T-cell (primary cell): ENCODE measurements at regions not wholly inside any gene's neighbourhood (a gene's known extent, or its start where the extent isn't known, plus 50 kb on each side); places are given as distances from the start of the nearest gene placed in this dataset.

Source experiments
- ATAC-seq, 4 experiments: fragments of 200-7000 bp in 3 of 4; fragments of 150-1000 bp in 1 of 4; cut with Tn5 transposase; replicated peaks in 1 of 4; 1 replicate in 3 of 4; 2 replicates in 1 of 4; pipeline ENCODE4 v1.10.0; 2021; ENCODE audit warnings: moderate library complexity in 3 of 4, mild to moderate bottlenecking in 2 of 4, moderate number of reproducible peaks in 1 of 4
- CTCF ChIA-PET, 2 donors: fragments of 300-600 bp; sonication (Branson Sonifier 250); formaldehyde crosslinking; loops; one replicate each; lab custom pipeline; 2022; ENCODE audit warnings: antibody characterized with exemption in 2 of 2; lab: Charles Lee
- POLR2A ChIA-PET, 2 donors: fragments of 300-600 bp; sonication (Branson Sonifier 250); formaldehyde crosslinking; loops; one replicate each; lab custom pipeline; 2022; ENCODE audit warnings: antibody characterized with exemption in 2 of 2; lab: Charles Lee
- DNase-seq, 35 experiments: peaks; one replicate each; pipeline versions ENCODE4 v3.0.0 to v3.0.0-alpha.2; 2013 to 2023
- H3K27ac ChIP-seq: one replicate; pipeline ENCODE4 v1.5.1; 2013; ENCODE audit warnings: low read length
- H3K27me3 ChIP-seq, 2 experiments: replicated peaks in 1 of 2; 1 replicate in 1 of 2; 2 replicates in 1 of 2; pipeline versions ENCODE4 v1.6.1 to v1.7.0; 2013; ENCODE audit warnings: low read length in 1 of 2, mixed read lengths in 1 of 2; ENCODE audit not compliant: control insufficient read depth in 2 of 2, insufficient read depth in 2 of 2; ENCODE audit errors: extremely low read depth in 1 of 2
- H3K36me3 ChIP-seq, 2 donors: 1 replicate in 1 of 2; 2 replicates in 1 of 2; pipeline versions ENCODE4 v1.6.1 to v1.7.0; 2013; ENCODE audit warnings: low read length in 1 of 2; ENCODE audit not compliant: control insufficient read depth in 2 of 2, insufficient read depth in 1 of 2; ENCODE audit errors: extremely low read depth in 1 of 2
- H3K4me1 ChIP-seq, 2 experiments: 1 replicate in 1 of 2; 2 replicates in 1 of 2; pipeline versions ENCODE4 v1.6.1 to v1.7.0; 2013; ENCODE audit warnings: low read length in 2 of 2, mixed read lengths in 1 of 2; ENCODE audit not compliant: insufficient read depth in 2 of 2, control insufficient read depth in 1 of 2; ENCODE audit errors: extremely low read depth in 1 of 2
- H3K4me3 ChIP-seq, 2 donors: 1 replicate in 1 of 2; 2 replicates in 1 of 2; pipeline versions ENCODE4 v1.5.1 to v1.7.0; 2013; ENCODE audit warnings: mild to moderate bottlenecking in 2 of 2, low read length in 1 of 2, moderate library complexity in 1 of 2; ENCODE audit not compliant: control insufficient read depth in 1 of 2; ENCODE audit errors: extremely low read depth in 1 of 2
- H3K9me3 ChIP-seq: 2 replicates; pipeline ENCODE4 v1.7.0; 2013
- H3K27ac Mint-ChIP-seq, 2 donors: one replicate each; pipeline ENCODE4 v1.8.0; 2020 to 2021; ENCODE audit warnings: mild to moderate bottlenecking in 2 of 2, mixed read lengths in 2 of 2
- H3K27me3 Mint-ChIP-seq, 2 donors: one replicate each; pipeline ENCODE4 v1.8.0; 2021 to 2022; ENCODE audit warnings: mixed read lengths in 2 of 2
- H3K36me3 Mint-ChIP-seq: one replicate; pipeline ENCODE4 v1.8.0; 2021; ENCODE audit warnings: mixed read lengths
- H3K4me1 Mint-ChIP-seq, 3 donors: one replicate each; pipeline ENCODE4 v1.8.0; 2020 to 2022; ENCODE audit warnings: mixed read lengths in 3 of 3, mild to moderate bottlenecking in 1 of 3
- H3K4me3 Mint-ChIP-seq, 3 donors: one replicate each; pipeline ENCODE4 v1.8.0; 2020 to 2022; ENCODE audit warnings: mild to moderate bottlenecking in 3 of 3, mixed read lengths in 3 of 3, moderate library complexity in 3 of 3
- H3K9me3 Mint-ChIP-seq, 3 donors: one replicate each; pipeline ENCODE4 v1.8.0; 2020 to 2022; ENCODE audit warnings: mixed read lengths in 3 of 3
- WGBS: methylation state at CpG from one replicate; pipeline ENCODE4 v1.1.5; 2013; ENCODE audit warnings: missing lambda C conversion rate; ENCODE audit not compliant: insufficient coverage; 5-methylcytosine and 5-hydroxymethylcytosine counted together

GRCh38 chrX:106436691-106437090 lies 175.1 kb upstream of the RADX start:
- no peaks in the 10 kb centered on the region for H3K27me3 ChIP-seq
- no peak overlapping the region for H3K27ac ChIP-seq
- WGBS = no CpG with 5 or more reads among the region's 4 CpGs
- H3K36me3 ChIP-seq = no peaks in the 10 kb centered on the region
- H3K4me3 Mint-ChIP-seq = no peak overlapping the region
- no peak overlapping the region for H3K27ac Mint-ChIP-seq
- ATAC-seq = no peak
- H3K9me3 ChIP-seq = no peaks in the 10 kb centered on the region
- no peak overlapping the region for H3K4me3 ChIP-seq
- H3K27me3 Mint-ChIP-seq = peaks cover 4 to 39% of the 10 kb centered on the region in 2 donors
- no peaks in the 10 kb centered on the region for H3K4me1 ChIP-seq
- H3K4me1 Mint-ChIP-seq = no peaks in the 10 kb centered on the region
- POLR2A ChIA-PET = no interaction called here
- CTCF ChIA-PET = no interaction called here
- H3K9me3 Mint-ChIP-seq = no peaks in the 10 kb centered on the region
- DNase-seq = no peak
- no peaks in the 10 kb centered on the region for H3K36me3 Mint-ChIP-seq

- no peaks in the 10 kb centered on the region for H3K27me3 ChIP-seq
- ATAC-seq (no peak), DNase-seq (no peak)
- CTCF ChIA-PET = interaction anchor here in 1 of 2 donors (0.7 kb wide), 1 partner anchor 287 kb away, joined by 6 read pairs; no protein-coding TSS in a partner anchor
- no peaks in the 10 kb centered on the region for H3K4me1 Mint-ChIP-seq
- no peaks in the 10 kb centered on the region for H3K4me1 ChIP-seq
- no peak overlapping the region for H3K4me3 ChIP-seq
- H3K4me3 Mint-ChIP-seq = no peak overlapping the region
- H3K9me3 ChIP-seq = no peaks in the 10 kb centered on the region
- 60% methylated on average over 1 of the region's 3 CpGs for WGBS
- H3K9me3 Mint-ChIP-seq = no peaks in the 10 kb centered on the region
- POLR2A ChIA-PET = no interaction called here
- no peak overlapping the region for H3K27ac ChIP-seq
- no peaks in the 10 kb centered on the region for H3K36me3 Mint-ChIP-seq
- peaks cover 4 to 37% of the 10 kb centered on the region in 2 donors for H3K27me3 Mint-ChIP-seq
- no peaks in the 10 kb centered on the region for H3K36me3 ChIP-seq
- H3K27ac Mint-ChIP-seq = no peak overlapping the region
Measured at GRCh38 chrX:106437407-106437806, 174.4 kb upstream of the RADX start.

- Mint-ChIP-seq H3K4me1 (peaks cover 0 to 4% (median 2%) of the 10 kb centered on the region in 3 donors), H3K27ac (no peak overlapping the region), H3K4me3 (no peak overlapping the region), H3K27me3 (peaks cover 0 to 20% of the 10 kb centered on the region in 2 donors), H3K36me3 (no peaks in the 10 kb centered on the region), H3K9me3 (no peaks in the 10 kb centered on the region)
- CTCF ChIA-PET = no interaction called here
- no peak for DNase-seq
- no peaks in the 10 kb centered on the region for H3K4me1 ChIP-seq
- no peak for ATAC-seq
- no CpG with 5 or more reads among the region's 2 CpGs for WGBS
- H3K27me3 ChIP-seq = no peaks in the 10 kb centered on the region
- H3K4me3 ChIP-seq = no peak overlapping the region
- no peak overlapping the region for H3K27ac ChIP-seq
- no peaks in the 10 kb centered on the region for H3K36me3 ChIP-seq
- POLR2A ChIA-PET = no interaction called here
- H3K9me3 ChIP-seq = no peaks in the 10 kb centered on the region
Measured at GRCh38 chrX:106450405-106450804, 161.4 kb upstream of the RADX start.

- ATAC-seq (no peak), DNase-seq (no peak)
- Mint-ChIP-seq H3K36me3 (no peaks in the 10 kb centered on the region), H3K4me1 (peaks cover 0 to 4% (median 2%) of the 10 kb centered on the region in 3 donors), H3K27me3 (peaks cover 0 to 11% of the 10 kb centered on the region in 2 donors), H3K27ac (no peak overlapping the region), H3K9me3 (no peaks in the 10 kb centered on the region), H3K4me3 (no peak overlapping the region)
- Histone ChIP-seq H3K4me1 (no peaks in the 10 kb centered on the region), H3K27ac (no peak overlapping the region), H3K36me3 (no peaks in the 10 kb centered on the region), H3K27me3 (no peaks in the 10 kb centered on the region), H3K4me3 (no peak overlapping the region), H3K9me3 (no peaks in the 10 kb centered on the region)
- CTCF ChIA-PET = no interaction called here
- POLR2A ChIA-PET = no interaction called here
- no CpG with 5 or more reads among the region's 2 CpGs for WGBS
Measured at GRCh38 chrX:106451933-106452332, 159.8 kb upstream of the RADX start.

DNA sequence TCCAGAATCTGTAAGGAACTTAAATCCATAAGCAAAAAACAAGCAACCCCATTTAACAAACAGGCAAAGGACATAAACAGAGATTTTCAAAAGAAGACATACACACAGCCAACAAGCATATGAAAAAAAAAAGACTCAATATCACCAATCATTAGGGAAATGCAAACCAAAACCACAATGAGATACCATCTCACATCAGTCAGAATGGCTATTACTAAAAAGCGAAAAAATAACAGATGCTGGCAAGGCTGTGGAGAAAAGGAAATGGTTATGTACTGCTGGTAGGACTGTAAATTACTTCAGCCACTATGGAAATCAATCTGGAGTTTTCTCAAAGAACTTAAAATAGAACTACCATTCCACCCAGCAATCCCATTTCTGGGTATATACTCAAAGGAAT lies 156.8 kb upstream of the RADX start:
- Histone ChIP-seq H3K4me3 (no peak overlapping the region), H3K36me3 (no peaks in the 10 kb centered on the region), H3K9me3 (no peaks in the 10 kb centered on the region), H3K4me1 (no peaks in the 10 kb centered on the region), H3K27ac (no peak overlapping the region), H3K27me3 (no peaks in the 10 kb centered on the region)
- WGBS = no CpG with 5 or more reads among the region's 1 CpG
- ChIA-PET POLR2A (no interaction called here), CTCF (no interaction called here)
- H3K27ac Mint-ChIP-seq = no peak overlapping the region
- H3K36me3 Mint-ChIP-seq = no peaks in the 10 kb centered on the region
- no peaks in the 10 kb centered on the region for H3K9me3 Mint-ChIP-seq
- ATAC-seq (no peak), DNase-seq (no peak)
- peaks cover 0 to 18% of the 10 kb centered on the region in 2 donors for H3K27me3 Mint-ChIP-seq
- H3K4me1 Mint-ChIP-seq = peaks cover 0 to 4% (median 2%) of the 10 kb centered on the region in 3 donors
- no peak overlapping the region for H3K4me3 Mint-ChIP-seq

DNA sequence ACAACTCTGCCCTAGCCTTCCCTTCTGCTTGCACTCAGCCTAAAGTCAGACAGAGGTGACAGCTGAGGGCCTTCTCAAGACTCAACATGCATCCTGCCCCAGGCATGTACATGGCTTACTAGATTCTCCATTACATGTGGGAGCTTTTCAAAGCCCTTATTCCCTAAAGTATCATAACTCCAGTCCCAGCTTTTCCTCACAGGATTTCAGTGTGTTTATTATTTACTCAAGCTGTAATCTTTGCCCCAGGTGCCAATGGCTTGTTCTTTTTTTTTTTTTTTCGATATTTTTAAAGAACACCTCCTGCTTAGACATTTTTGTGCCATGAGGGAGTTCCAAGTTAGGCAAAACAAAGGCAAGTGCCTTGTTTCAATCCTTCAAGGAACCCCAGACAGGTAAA lies 154.0 kb upstream of the RADX start:
- Histone ChIP-seq H3K27ac (no peak overlapping the region), H3K9me3 (no peaks in the 10 kb centered on the region), H3K36me3 (no peaks in the 10 kb centered on the region), H3K27me3 (no peaks in the 10 kb centered on the region), H3K4me3 (no peak overlapping the region), H3K4me1 (no peaks in the 10 kb centered on the region)
- DNase-seq (no peak), ATAC-seq (no peak)
- Mint-ChIP-seq H3K4me1 (peaks cover 0 to 4% (median 2%) of the 10 kb centered on the region in 3 donors), H3K9me3 (no peaks in the 10 kb centered on the region), H3K27ac (no peak overlapping the region), H3K4me3 (no peak overlapping the region), H3K27me3 (peaks cover 0 to 14% of the 10 kb centered on the region in 2 donors), H3K36me3 (no peaks in the 10 kb centered on the region)
- WGBS = no CpG with 5 or more reads among the region's 1 CpG
- POLR2A ChIA-PET = no interaction called here
- CTCF ChIA-PET = no interaction called here

DNA sequence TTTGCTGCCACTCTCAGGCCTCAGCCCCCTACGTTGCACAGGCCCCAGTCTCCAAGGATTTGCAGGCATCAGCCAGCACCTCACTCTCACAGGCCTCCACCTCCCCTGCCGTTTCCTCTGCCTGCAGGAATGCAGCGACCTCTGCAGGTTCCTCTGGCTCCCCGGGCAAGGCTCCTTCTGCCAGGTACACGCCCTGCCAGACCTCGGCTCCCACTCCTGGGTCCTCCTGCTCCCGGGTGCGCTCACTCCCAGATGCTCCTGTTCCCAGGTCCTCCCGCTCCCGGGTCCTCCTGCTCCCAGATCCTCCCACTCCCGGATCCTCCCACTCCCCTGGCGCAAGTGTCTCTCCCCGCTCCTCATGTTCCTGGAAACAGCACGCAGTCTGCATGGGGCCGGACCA lies 144.4 kb upstream of the RADX start:
- WGBS = 0% methylated on average over 1 of the region's 15 CpGs
- Mint-ChIP-seq H3K27ac (no peak overlapping the region), H3K27me3 (peaks cover 7 to 19% of the 10 kb centered on the region in 2 donors), H3K36me3 (no peaks in the 10 kb centered on the region), H3K4me1 (no peaks in the 10 kb centered on the region), H3K4me3 (no peak overlapping the region), H3K9me3 (no peaks in the 10 kb centered on the region)
- DNase-seq (no peak), ATAC-seq (no peak)
- Histone ChIP-seq H3K9me3 (no peaks in the 10 kb centered on the region), H3K36me3 (no peaks in the 10 kb centered on the region), H3K4me1 (no peaks in the 10 kb centered on the region), H3K4me3 (no peak overlapping the region), H3K27ac (no peak overlapping the region), H3K27me3 (peaks cover 0 to 5% of the 10 kb centered on the region in 2 experiments)
- ChIA-PET POLR2A (no interaction called here), CTCF (no interaction called here)
